Erythroblast (primary cell): ENCODE measurements at regions not wholly inside any gene's neighbourhood (a gene's known extent, or its start where the extent isn't known, plus 50 kb on each side); places are given as distances from the start of the nearest gene placed in this dataset.

Source experiments
- GATA1 ChIP-seq: IDR thresholded peaks from 2 replicates; pipeline ENCODE4 v1.6.1; 2011; ENCODE audit warnings: low read depth, mild to moderate bottlenecking, control low read depth, low read length, moderate library complexity
- POLR2A ChIP-seq: IDR thresholded peaks from 2 replicates; pipeline ENCODE4 v1.6.1; 2011; ENCODE audit warnings: mild to moderate bottlenecking, low read length

GRCh38 chr5:6845856-6846255, 132.6 kb downstream of the TENT4A start:
- TF ChIP-seq POLR2A = no peak
- no peak for TF ChIP-seq GATA1
